HPDE6-E6E7 (cell line): ENCODE measurements at regions not wholly inside any gene's neighbourhood (a gene's known extent, or its start where the extent isn't known, plus 50 kb on each side); places are given as distances from the start of the nearest gene placed in this dataset.

Source experiments
- DNase-seq: peaks from one replicate; pipeline ENCODE4 v3.0.0; 2011; ENCODE audit warnings: missing footprints; ENCODE audit errors: extremely low spot score

DNA sequence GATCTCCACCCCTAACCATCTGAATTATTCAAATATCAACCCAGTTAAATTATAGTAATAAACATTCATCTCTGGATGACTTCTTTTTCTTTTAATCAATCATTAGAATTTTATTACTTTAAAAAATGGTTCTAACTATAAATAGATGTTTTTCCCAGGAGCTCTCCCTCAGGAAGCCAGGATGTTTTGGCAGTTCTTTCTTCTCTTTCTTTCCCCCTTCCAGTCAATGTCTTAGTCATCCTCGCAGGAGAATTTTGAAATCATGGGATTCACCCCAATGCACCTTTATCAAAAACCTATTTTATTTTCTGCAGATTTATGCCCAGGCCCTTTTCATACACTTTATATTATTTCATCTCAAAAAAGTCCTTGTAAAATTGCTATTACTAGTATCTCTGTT lies 711.6 kb downstream of the CDH11 start:
- no peak for DNase-seq

DNA sequence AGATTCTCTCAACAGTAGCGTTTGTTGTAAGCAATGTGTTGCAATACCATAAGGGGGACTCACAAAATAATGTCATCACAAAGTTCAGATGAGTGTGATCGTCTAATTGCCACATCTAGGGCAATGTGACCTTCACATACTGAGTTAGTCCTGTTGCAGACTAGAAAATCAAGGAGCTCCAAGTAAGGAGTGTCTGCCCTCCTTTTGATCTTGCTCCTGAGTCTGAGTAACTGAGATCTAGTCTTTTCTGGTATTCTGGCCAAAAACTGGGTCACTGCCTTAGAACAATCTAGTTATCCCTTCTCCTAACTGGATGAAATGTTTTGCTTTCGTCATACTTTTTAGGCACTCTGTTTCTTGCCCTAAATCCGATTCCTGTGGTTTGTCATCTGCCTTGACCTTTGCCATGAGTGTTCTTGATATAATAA lies 712.1 kb downstream of the CDH11 start:
- DNase-seq: no peak

DNA sequence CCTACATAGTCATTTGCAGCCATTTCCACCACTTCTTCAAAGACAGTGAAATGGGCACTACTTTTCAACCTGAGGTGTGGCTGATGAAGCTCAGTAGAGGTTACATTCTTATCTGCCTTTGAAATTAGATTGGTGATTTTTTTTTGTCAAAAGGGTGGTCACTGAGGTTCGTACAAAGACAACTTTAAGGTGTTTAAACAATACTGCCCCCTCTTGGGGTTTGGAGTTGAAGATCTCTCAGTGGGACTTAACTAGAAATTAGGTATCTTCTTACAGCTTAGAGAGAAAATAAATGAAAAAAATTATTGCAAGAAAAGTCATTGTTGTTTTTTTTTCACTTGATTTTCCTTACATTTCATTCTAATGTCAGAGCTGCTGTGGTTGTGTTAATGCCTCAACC lies 713.2 kb downstream of the CDH11 start:
- no peak for DNase-seq

DNA sequence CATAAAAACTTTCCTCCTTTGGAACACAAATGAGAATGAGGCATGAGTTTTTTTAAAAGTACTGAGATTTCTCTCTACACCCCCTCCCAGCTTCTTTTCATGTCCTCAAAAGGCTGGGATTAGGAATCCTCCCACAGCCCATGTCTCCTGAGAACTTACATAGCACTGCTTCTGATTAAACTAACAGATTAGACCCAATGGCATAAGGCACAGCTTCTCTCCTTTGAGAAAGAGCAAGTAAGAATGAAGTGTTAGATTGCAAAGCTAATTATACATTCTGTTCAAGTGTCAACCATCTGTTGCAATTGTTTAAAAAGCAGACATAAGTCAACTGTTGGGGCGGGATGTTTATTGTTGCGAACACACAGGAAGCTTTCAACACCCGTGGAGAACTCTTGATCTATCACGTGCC lies 715.1 kb downstream of the CDH11 start:
- no peak for DNase-seq

DNA sequence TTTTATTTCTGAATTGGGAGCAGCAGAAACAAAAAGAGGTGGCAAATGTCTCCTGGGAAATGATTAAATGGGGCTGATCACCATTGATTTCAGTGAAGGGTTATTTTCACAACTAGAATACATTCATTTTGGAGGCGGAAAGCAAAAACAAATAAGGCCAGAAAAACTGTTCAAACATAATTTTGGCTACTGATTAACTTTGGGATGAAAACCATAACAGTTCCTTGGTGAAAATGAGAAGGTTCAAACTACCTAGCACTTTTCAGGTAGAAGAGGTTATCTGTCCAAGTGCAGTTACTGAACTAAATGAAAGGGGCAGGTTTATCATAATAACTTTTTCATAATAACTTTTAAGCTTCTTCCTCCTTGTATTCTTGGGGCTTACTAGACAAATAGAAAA lies 718.5 kb downstream of the CDH11 start:
- DNase-seq: no peak

DNA sequence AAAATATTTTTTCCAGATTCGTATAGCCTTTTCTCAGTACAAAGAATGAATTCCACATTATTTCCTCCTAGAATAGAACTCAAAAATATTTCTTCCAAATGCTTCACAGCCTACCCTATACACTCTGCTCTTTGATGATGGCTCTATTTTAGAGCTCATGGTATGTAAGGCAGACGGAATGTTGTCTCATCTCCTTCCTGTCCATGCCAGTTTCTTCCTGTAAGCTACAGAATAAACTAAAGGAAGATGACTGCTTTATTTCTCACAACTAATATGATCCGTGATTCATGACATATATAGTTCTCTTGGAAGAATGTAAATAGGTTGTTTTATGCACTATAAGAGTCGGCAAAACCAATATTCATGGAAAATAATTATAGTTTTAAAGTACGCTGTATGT lies 723.1 kb downstream of the CDH11 start:
- DNase-seq: no peak

DNA sequence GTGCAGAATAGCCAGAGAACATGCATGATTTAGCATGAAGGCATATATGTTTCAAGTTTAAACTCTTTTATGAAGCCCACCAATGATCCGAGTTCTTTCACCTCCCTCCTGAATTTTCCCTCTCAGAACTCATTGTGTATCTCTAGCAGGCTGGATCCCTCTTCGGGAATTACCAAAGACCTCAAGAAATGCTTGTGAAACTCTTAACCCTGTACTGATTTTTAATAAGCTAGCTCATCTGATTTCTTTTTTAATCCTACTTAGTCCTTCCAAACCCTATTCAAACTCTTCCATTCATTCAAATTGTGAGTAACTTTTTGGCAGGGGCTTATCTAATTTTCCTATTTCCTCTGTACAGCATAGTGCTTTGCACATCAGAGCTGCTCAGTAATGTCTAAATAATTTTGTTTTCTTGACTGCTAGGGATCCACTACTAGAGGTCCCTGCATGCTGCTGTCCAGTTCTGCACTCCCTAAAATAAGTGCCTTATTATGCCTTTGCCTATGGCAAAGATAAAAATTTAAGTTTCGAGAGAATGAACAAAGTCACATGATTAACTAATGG lies 723.8 kb downstream of the CDH11 start:
- no peak for DNase-seq

DNA sequence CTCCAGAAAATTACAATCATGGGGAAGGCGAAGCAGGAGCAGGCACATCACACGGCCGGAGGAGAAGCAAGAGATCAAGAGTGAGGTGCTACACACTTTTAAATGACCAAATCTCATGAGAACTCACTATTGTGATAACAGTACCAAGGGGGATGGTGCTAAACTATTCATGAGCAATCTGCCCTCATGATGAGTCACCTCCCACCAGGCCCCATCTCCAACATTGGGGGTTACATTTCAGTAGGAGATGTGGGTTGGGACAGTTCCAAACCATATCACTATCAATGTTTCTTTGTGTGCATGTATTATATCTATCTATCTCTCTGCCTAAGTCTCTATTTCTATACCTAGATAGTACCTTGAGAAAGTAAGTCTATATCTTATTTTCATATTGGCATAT lies 724.8 kb downstream of the CDH11 start:
- DNase-seq: no peak

DNA sequence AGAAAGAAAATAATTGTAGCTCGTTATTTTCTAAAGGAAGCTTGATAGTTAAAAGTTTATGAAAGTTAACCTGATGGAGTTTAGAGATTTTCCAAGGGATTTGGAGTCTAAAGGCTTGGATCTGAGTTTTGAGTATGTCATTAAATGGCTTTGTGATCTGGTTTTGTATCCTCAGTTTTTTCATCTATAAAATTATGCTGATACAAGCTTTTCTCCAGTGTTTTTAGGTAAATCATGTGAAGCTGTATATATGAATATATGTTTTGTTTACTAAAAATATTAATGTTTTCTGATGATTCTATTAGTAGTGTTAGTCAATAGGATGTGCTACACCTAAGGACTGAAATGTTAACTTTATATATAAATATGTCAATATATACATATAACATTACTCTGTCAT lies 727.8 kb downstream of the CDH11 start:
- no peak for DNase-seq

DNA sequence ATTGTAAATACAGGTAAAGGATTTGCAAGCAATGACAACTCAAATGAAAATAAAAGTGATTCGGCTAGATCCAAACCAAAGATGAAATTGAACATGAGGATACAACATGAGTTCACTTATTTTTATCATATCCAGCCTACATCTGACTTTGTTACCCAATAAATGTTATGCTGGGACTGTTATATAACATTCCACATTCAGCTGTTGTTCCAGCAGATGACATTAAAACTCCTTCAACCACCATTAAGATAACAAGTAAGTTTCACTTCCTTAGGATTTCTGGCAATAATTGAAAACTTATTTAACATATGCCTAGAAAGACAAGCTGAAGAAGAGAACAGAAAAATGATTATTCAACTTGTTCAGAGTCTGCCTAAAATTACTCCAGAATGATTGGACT lies 729.4 kb downstream of the CDH11 start:
- DNase-seq: no peak

DNA sequence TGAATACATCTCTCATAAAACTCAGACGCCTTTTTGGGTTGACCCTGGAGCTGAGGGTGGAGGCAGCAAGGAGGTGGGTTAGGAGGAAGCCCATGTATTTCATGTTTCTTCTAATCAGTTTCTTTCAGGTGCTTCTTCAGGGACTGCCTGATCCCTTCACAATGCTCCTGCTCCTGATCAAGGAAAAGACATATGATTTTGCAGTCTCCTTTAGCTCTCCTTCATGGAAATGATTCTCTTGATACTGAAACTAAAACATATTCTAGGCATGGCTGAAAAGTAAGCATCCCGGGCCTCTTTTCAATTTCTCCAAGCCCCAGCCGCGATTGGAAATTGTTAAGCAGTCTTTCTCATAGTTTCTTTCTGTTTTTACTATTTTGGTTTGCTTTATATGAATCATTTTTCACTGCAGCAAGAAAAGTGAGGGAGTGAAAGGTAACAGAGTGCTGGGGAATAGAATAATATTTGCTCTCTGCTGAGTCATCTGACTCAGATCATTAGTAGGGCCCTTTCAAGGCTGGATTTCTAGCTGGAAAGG lies 730.7 kb downstream of the CDH11 start:
- peak; percentile 19 for DNase-seq

DNA sequence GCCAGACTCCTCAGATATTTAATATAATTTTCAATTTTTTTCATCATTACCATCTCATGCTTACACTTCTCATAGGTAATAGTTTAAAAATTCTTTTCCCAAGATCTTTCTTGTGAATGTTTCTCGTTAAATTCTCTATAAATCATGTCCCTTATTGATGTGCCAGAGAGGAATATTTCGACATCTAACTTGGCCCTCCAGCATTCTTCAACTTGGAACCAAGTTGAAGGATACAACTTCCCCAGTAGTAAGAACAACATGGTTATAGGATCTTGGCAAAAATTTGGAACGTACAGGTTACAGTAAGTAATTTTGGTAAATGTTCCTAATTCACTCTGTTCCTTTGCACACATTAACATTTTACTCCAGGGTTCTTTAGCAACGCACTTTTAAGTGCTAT lies 731.8 kb downstream of the CDH11 start:
- DNase-seq: no peak

DNA sequence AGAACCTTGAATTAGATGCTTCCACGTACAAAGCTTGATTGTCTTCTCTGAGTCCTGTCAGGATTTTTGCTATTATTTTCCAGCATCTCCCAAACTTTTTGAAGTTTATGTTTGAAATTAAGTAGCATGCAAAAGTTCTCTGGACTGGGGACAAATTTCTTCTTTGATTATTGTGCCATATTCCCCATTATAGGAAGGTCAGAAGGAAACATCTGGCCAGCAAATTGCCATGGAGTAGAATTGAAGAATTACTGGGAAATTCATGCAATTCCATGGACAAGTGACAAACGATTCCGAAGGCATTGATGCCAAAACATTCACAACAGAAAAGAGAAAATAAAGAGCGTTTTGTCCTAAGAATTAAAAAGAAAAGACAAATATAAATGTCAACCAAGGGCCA lies 737.2 kb downstream of the CDH11 start:
- no peak for DNase-seq

DNA sequence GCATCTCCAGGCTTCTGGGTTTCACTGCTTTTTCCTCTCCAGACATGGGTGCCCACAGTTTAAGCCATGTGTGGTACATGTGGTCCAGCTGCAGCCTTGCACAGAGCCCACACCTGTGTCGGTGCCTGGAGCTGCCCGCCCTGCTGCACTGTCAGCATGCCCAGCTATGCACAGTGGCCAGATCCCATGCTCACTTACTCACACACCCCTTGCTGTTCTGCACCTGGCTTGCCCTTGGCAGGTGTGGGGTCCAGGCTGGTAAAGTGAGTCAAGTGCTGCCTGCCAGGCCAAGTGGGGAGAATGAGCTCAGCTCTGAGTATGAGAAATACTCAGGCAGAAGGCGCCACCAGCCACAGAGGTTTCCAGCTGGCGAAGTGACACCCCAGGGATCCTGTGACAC lies 739.9 kb downstream of the CDH11 start:
- no peak for DNase-seq

DNA sequence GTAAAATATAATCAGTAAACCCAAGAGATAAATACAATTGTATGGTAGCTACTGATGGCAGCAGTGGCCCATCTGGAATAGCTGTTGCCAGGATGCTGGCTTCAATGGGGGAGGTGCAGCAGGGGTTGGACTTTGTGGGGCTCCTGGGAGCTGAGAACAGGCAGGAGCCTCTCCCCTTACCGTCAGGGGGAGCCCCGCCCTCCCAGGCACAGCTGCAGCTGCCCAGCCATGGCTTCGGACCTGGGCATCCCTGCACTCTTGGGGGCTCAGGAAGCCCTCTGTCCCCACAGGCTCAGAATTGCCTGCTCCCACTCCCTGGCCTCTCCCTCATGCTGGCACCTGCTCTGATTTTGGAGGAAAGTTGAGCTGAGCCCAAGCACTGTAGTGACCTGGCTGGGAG lies 741.1 kb downstream of the CDH11 start:
- no peak for DNase-seq

DNA sequence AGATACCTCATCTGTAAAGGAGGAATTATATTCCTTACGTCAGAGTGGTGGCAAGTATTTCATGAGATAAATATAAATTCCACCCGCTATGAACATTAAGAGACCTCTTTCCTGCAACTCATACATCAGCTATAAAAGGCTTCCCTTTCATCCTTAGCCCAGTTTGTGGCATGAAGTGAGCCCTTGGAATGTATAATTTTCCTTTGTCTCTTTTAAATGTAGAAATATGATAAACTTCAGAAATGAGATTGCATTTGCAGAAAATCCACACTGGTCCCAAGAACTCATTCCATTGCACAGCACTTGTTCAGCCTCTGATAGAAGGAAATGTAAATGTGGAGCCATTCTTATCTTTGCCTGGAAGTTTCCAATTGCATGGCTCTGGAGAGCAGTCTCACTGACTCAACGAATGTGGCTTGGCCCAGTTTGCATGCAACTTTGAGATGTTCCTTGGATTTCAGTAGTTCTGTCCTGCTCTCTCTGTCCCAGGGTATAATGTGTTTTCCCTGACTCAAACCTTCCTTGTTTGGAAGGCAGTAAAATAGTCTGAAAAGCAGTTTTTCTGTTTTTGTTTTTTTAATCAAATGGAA lies 746.4 kb downstream of the CDH11 start:
- DNase-seq: no peak

DNA sequence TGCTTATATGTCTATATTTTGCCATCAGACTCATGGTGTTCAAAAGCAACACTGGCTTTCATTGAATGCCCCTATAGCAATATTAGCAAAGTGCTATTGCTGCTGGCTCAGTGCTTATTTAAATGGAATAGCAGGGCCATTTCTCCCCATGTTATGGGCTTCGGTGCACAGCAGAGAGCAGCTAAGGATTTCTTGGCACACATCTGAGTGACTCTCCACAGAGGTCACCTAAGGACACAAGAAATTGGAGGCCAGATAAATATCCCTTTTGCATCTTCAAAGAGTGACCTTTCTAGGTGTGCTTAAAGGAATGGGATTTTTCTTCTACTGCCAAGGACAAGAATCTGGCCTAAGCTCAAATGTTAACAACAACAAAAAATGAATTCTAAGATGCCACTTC lies 751.8 kb downstream of the CDH11 start:
- DNase-seq: no peak

DNA sequence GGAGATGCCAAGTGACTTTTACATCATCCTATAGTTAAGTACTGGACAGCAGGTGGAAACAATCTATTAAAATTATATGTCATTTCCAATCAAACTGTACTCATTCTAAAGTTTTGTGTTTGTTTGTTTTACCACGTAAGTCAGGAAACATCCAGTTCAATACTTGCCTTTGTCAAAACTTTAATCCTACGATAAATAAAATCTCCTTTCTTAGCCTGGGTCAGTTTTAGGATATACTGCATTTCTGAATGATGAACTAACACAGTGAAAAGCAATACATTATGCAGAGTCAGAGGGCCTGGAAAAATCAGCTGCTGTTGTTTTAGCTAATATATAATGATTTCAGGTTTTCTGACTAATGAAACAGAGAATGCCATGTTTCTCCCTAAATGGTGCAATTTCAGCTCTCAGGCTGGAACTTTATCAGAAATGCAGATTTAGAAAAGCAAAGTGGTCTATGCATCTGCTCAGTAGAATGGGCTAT lies 756.4 kb downstream of the CDH11 start:
- no peak for DNase-seq

DNA sequence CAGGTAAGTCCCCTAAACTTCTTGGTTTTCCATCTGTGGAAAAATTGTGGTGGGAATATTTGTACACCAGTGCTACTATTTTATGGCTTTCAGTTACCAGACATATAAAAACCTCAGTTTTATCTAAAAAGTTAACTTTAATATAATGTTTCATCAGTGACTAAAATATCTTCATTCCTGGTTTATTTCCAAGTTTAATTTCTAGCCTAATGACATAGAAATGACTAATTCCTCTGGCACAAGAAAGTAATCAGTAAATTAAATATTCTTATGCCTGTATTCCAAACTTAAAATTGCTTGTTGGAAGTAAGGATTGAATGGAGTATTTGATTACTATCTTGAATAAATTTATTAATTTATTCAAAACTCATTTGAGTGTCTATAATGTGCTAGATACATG lies 757.0 kb downstream of the CDH11 start:
- no peak for DNase-seq

DNA sequence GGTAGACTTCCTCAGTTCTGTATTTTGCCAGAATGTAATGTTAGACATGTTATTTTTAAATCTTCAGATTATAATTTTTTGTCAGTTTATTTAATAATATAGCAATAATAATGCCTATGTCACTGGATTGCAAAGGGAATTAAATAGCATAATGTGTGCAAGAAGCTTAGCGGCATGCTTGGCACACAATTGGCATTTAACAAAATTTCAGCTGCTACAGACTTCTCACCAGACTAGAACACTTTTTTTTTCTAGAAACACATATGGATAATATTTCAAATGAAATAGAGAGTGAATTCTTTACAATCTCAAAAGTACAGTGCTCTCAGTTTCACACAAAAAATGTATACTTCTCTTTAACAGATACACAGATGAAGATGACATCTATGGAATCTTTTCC lies 757.4 kb downstream of the CDH11 start:
- no peak for DNase-seq

DNA sequence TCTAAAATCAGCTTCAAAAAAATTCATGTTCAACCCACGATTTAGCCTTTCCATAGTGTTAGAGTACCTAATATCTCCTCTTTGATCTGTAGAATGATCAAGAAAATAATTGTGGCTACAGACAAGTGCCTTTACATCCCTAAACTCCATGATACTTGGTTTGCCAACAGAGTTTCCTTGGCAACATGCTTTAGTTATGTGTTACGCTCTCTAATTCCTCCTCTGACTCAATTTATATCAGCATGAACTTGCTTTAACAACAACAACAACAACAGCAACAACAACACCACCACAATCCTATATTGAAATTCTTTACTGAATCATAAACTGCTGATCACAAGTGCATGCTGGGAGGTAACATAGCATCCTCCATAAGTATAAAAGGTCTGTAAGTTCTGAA lies 757.8 kb downstream of the CDH11 start:
- DNase-seq: no peak

DNA sequence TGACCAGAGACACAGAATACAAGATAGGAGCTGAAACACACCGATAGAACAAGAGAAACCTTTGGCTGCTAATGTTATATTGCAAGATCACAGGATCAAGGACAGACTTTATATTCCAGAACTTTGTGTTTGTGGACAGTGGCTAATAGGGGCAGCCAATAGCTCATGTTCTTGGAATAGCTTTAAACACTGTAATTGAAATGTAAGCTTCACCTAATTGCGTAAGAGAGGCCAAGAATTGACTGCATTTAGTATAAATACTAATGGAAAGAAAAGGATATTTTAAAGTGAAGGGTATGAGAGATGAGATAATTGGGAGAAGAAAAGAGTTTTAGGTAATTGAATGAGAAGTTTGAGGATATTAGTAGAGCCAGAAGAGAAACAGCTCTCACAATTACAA lies 758.8 kb downstream of the CDH11 start:
- no peak for DNase-seq

DNA sequence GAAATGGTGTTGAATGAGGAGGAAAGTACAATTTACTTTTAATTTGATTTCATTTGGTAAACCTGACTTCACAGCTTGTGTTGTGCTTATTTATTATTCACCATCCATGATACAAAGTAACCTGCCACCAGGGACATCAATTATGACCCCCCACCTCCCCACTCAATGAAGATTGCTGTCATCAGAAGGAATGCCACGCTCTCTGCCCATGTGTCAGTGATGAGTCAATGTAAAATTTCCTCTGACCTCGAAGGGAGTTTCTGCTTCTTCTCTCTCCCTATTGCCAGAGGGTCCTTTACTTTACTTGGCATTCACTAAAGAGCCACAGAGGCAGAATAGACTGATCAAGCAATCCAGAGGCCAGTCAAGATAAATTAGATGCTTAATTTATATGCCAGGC lies 759.7 kb downstream of the CDH11 start:
- no peak for DNase-seq

DNA sequence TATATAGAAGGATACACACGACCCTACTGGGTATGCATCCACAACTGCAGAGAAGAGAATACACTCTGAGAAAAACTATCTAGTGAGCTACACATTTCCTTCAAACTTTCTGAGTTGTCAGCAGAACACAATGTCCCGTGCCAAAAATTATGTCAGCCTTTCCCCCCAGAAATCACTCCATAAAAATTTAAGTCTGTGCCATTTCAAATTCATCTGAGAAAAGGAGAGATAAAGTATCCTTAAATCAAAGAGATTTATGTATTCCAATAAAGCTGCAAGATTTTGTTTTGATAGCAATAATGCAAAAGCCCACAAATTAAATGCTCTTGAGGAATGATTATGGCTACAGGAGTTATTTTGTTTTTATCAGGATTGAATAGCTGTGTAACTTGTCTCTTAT lies 760.1 kb downstream of the CDH11 start:
- DNase-seq: no peak
